AG20443 (cell line): ENCODE measurements at regions not wholly inside any gene's neighbourhood (a gene's known extent, or its start where the extent isn't known, plus 50 kb on each side); places are given as distances from the start of the nearest gene placed in this dataset.

Experiments used
- DNase-seq: peaks from one replicate; pipeline ENCODE4 v3.0.0; 2012; ENCODE audit warnings: low spot score, mixed read lengths

GRCh38 chr4:161005746-161006145 is 1158.1 kb downstream of the FSTL5 start:
- DNase-seq, result no peak

- no peak for DNase-seq
These were observed 1155.3 kb downstream of the FSTL5 start for GRCh38 chr4:161008527-161008926.

GRCh38 chr4:161010227-161010626 is 1153.6 kb downstream of the FSTL5 start:
- no peak for DNase-seq
